ENCODE measurements at regions not wholly inside any gene's neighbourhood (a gene's known extent, or its start where the extent isn't known, plus 50 kb on each side); places are given as distances from the start of the nearest gene placed in this dataset.

DNA sequence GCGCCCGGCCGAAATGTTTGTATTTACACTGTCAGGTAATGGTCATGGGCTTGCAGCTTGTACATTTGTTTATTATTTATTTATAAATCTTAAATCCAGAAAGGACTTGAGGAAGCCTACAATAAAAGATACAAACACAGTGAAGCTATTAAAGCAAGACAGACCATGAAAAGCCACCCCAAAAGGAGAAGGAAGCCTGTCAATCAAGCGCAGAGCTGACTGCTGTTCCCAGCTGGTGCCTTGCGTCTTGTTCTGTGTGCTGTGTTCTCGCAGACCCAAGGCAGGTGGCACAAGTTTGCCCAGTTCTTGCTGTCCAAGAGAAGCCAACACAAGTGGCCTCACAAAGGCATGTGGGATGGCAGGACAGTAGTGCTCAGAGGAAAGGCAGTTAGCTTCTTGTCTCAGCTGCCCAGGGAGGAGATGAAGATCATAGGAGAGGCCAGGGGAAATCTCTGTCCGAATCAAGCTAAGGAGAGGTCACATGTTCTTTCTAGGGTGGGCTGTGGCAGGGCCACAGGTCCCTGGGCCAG lies 73.2 kb downstream of the SLC25A47 start:
- Histone ChIP-seq H3K4me1 (ENCODE audit: insufficient read depth) (peaks cover 23% of the 10 kb centered on the region), H3K9me3 (ENCODE audit: low read depth) (no peaks in the 10 kb centered on the region), H3K27me3 (no peaks in the 10 kb centered on the region), H3K4me2 (no peak overlapping the region), H3K9me2 (replicated peaks; ENCODE audit: insufficient read depth) (no peaks in the 10 kb centered on the region), H2AFZ (no peak overlapping the region), H3K36me3 (replicated peaks; ENCODE audit: insufficient read depth, low read depth) (no peaks in the 10 kb centered on the region), H3K27ac (no peak overlapping the region), H3K79me2 (peaks cover 61% of the 10 kb centered on the region), H4K20me1 (ENCODE audit: insufficient read depth, poor library complexity, severe bottlenecking) (no peaks in the 10 kb centered on the region), H3K4me3 (no peak overlapping the region)
- WGBS (ENCODE audit: low lambda C conversion rate, missing lambda C conversion rate), result 95% methylated on average over 7 of the region's 7 CpGs
- TF ChIP-seq EZH2phosphoT487 (IDR thresholded peaks at IDR 0.05; ENCODE audit: low read depth, severe bottlenecking, unreplicated experiment), result no peak
- no peak for TF ChIP-seq EZH2 (IDR thresholded peaks at IDR 0.05; ENCODE audit: borderline replicate concordance)
- TF ChIP-seq, protein P1, sequence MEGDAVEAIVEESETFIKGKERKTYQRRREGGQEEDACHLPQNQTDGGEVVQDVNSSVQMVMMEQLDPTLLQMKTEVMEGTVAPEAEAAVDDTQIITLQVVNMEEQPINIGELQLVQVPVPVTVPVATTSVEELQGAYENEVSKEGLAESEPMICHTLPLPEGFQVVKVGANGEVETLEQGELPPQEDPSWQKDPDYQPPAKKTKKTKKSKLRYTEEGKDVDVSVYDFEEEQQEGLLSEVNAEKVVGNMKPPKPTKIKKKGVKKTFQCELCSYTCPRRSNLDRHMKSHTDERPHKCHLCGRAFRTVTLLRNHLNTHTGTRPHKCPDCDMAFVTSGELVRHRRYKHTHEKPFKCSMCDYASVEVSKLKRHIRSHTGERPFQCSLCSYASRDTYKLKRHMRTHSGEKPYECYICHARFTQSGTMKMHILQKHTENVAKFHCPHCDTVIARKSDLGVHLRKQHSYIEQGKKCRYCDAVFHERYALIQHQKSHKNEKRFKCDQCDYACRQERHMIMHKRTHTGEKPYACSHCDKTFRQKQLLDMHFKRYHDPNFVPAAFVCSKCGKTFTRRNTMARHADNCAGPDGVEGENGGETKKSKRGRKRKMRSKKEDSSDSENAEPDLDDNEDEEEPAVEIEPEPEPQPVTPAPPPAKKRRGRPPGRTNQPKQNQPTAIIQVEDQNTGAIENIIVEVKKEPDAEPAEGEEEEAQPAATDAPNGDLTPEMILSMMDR (IDR thresholded peaks at IDR 0.05; ENCODE audit: poor library complexity), result no peak
- DNase-seq (ENCODE audit: low spot score), result no peak

DNA sequence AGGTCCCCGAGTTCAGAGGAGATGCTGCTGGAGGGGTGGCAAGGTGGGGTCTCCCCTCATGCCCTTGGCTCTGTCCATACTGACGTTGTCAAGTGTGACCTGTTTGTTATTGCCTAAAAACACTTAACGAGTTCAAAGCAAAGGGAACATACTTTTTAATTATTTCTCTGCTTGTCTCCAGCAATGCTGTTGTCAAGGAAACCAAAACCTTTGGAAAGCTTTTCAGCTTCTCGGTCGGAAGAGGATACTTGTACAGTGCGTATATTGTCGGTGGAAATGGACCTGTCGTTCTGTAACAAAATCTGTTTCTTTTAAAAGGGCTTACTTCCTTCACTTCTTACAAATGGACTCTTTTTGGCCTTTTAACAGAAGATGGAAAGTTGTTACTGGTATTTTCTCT lies 73.9 kb downstream of the SLC25A47 start:
- no peaks in the 10 kb centered on the region for H3K27me3 ChIP-seq

DNA sequence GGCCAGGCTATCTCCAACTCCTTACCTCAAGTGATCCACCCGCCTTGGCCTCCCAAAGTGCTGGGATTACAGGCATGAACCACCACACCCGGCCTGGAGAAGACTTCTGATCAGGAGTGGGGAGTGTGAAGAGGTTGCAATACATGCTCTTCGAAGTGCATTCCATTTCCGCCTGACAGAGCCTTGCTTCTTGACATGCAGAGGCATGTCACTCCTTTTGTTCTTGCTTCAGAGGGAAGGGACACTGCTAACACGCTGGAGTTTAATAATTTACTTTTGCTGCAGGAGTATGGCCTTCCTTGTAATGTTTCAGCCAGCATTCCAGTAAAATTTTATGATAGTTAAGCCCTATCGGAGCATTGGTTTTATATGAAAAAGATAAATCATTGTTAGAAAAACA lies 74.9 kb downstream of the SLC25A47 start:
- H3K27ac ChIP-seq, result peak overlapping the region; percentile 83
- H3K9me3 ChIP-seq (ENCODE audit: low read depth), result no peaks in the 10 kb centered on the region
- no peak overlapping the region for H3K4me3 ChIP-seq
- WGBS (ENCODE audit: low lambda C conversion rate, missing lambda C conversion rate), result 51% methylated on average over 6 of the region's 6 CpGs
- peaks cover 71% of the 10 kb centered on the region for H3K79me2 ChIP-seq
- H3K9me2 ChIP-seq (replicated peaks; ENCODE audit: insufficient read depth), result no peaks in the 10 kb centered on the region
- peaks cover 12% of the 10 kb centered on the region for H3K4me1 ChIP-seq (ENCODE audit: insufficient read depth)
- H2AFZ ChIP-seq, result no peak overlapping the region
- no peak overlapping the region for H3K4me2 ChIP-seq
- H3K27me3 ChIP-seq, result no peaks in the 10 kb centered on the region
- no peak for TF ChIP-seq EZH2 (IDR thresholded peaks at IDR 0.05; ENCODE audit: borderline replicate concordance)
- TF ChIP-seq, protein P1 (IDR thresholded peaks at IDR 0.05; ENCODE audit: poor library complexity), result no peak
- no peak for TF ChIP-seq EZH2phosphoT487 (IDR thresholded peaks at IDR 0.05; ENCODE audit: low read depth, severe bottlenecking, unreplicated experiment)
- peak; percentile 64 for DNase-seq (ENCODE audit: low spot score)
- H4K20me1 ChIP-seq (ENCODE audit: insufficient read depth, poor library complexity, severe bottlenecking), result no peaks in the 10 kb centered on the region
- no peaks in the 10 kb centered on the region for H3K36me3 ChIP-seq (replicated peaks; ENCODE audit: insufficient read depth, low read depth)

More for the DNA sequence above, 73.9 kb downstream of the SLC25A47 start:
- Histone ChIP-seq H3K4me2 (no peak overlapping the region), H3K9me2 (replicated peaks; ENCODE audit: insufficient read depth) (no peaks in the 10 kb centered on the region), H3K36me3 (replicated peaks; ENCODE audit: insufficient read depth, low read depth) (no peaks in the 10 kb centered on the region), H3K79me2 (peaks cover 67% of the 10 kb centered on the region), H2AFZ (no peak overlapping the region), H3K4me1 (ENCODE audit: insufficient read depth) (peaks cover 20% of the 10 kb centered on the region), H3K9me3 (ENCODE audit: low read depth) (no peaks in the 10 kb centered on the region), H3K27ac (no peak overlapping the region), H3K4me3 (no peak overlapping the region), H4K20me1 (ENCODE audit: insufficient read depth, poor library complexity, severe bottlenecking) (no peaks in the 10 kb centered on the region)
- 75% methylated on average over 8 of the region's 8 CpGs for WGBS (ENCODE audit: low lambda C conversion rate, missing lambda C conversion rate)
- TF ChIP-seq EZH2 (IDR thresholded peaks at IDR 0.05; ENCODE audit: borderline replicate concordance), result no peak
- TF ChIP-seq, protein P1 (IDR thresholded peaks at IDR 0.05; ENCODE audit: poor library complexity), result no peak
- TF ChIP-seq EZH2phosphoT487 (IDR thresholded peaks at IDR 0.05; ENCODE audit: low read depth, severe bottlenecking, unreplicated experiment), result no peak
- DNase-seq (ENCODE audit: low spot score), result no peak

Measured in hepatocyte (in vitro differentiated cells).